Cardiac septum (tissue), 1 donor: ENCODE measurements at regions not wholly inside any gene's neighbourhood (a gene's known extent, or its start where the extent isn't known, plus 50 kb on each side); places are given as distances from the start of the nearest gene placed in this dataset.
A peak's percentile ranks its signal among the peaks of the same experiment; 100 is the strongest.
"Not testable (repeated sequence)": the region's sequence is repeated elsewhere in the genome, so short reads cannot be mapped to it uniquely, and the experiment has no call there.

ENCODE experiments used
- DNase-seq: peaks from one replicate; pipeline ENCODE4 v3.0.0-alpha.2; 2020; ENCODE audit warnings: low spot score
- intact Hi-C: fragments of 100-400 bp; cut with DNase I; formaldehyde crosslinking; loops from one replicate; pipeline ENCODE4 v1.14.0; 2022
- donor health status: DM: no; HTN: no; CAD: no.

GRCh38 chr15:84402856-84403608 lies 167.5 kb downstream of the GOLGA6L4 start:
- peak; percentile 55 for DNase-seq
- intact Hi-C loops: no loop called here

- DNase-seq: not testable (repeated sequence)
These were observed 173.8 kb downstream of the GOLGA6L4 start for GRCh38 chr15:84409357-84409756.

GRCh38 chr15:84421513-84422181 lies 179.2 kb upstream of the ZSCAN2 start:
- intact Hi-C loops: not testable (repeated sequence)
- DNase-seq: peak; percentile 14

More at GRCh38 chr15:84409357-84409756, 173.8 kb downstream of the GOLGA6L4 start:
- intact Hi-C loops: not testable (repeated sequence)

- intact Hi-C loops, DNase-seq: not testable (repeated sequence)
These were observed 175.5 kb upstream of the ZSCAN2 start for GRCh38 chr15:84425327-84425726.

- DNase-seq, intact Hi-C loops: not testable (repeated sequence)
These were observed 127.4 kb upstream of the ZSCAN2 start for GRCh38 chr15:84473305-84473877.

GRCh38 chr15:84476364-84477033 lies 124.3 kb upstream of the ZSCAN2 start:
- intact Hi-C loops, DNase-seq: not testable (repeated sequence)

- DNase-seq, intact Hi-C loops: not testable (repeated sequence)
These were observed 123.3 kb upstream of the ZSCAN2 start for GRCh38 chr15:84477550-84477949.

GRCh38 chr15:84480174-84480681 lies 120.6 kb upstream of the ZSCAN2 start:
- intact Hi-C loops, DNase-seq: not testable (repeated sequence)

GRCh38 chr15:84483859-84484258 lies 117.0 kb upstream of the ZSCAN2 start:
- DNase-seq, intact Hi-C loops: not testable (repeated sequence)

- peak; percentile 43 for DNase-seq
These were observed 100.5 kb upstream of the ZSCAN2 start for GRCh38 chr15:84500165-84500889.

GRCh38 chr15:84503101-84503500 lies 97.7 kb upstream of the ZSCAN2 start:
- DNase-seq, intact Hi-C loops: not testable (repeated sequence)

More at GRCh38 chr15:84500165-84500889, 100.5 kb upstream of the ZSCAN2 start:
- intact Hi-C loops: not testable (repeated sequence)

- DNase-seq, intact Hi-C loops: not testable (repeated sequence)
These were observed 95.3 kb upstream of the ZSCAN2 start for GRCh38 chr15:84505552-84505951.

- intact Hi-C loops, DNase-seq: not testable (repeated sequence)
These were observed 88.5 kb upstream of the ZSCAN2 start for GRCh38 chr15:84512324-84512723.

GRCh38 chr15:84516773-84517172 lies 84.0 kb upstream of the ZSCAN2 start:
- intact Hi-C loops, DNase-seq: not testable (repeated sequence)

- intact Hi-C loops, DNase-seq: not testable (repeated sequence)
These were observed 75.1 kb upstream of the ZSCAN2 start for GRCh38 chr15:84525491-84526344.

GRCh38 chr15:84530751-84531150 lies 70.1 kb upstream of the ZSCAN2 start:
- DNase-seq, intact Hi-C loops: not testable (repeated sequence)

- intact Hi-C loops, DNase-seq: not testable (repeated sequence)
These were observed 69.6 kb upstream of the ZSCAN2 start for GRCh38 chr15:84531223-84531622.
